Stimulated activated CD4-positive, alpha-beta T cell treated with anti-CD3 and anti-CD28 coated beads, Interleukin-12 subunit alpha, Interleukin-12 subunit beta, amount 100 ng/mL, for 48 hours (primary cell): ENCODE measurements at regions not wholly inside any gene's neighbourhood (a gene's known extent, or its start where the extent isn't known, plus 50 kb on each side); places are given as distances from the start of the nearest gene placed in this dataset.

ENCODE experiments used
- DNase-seq, 3 donors: peaks; one replicate each; pipeline ENCODE4 v3.0.0-alpha.2; 2020; ENCODE audit warnings: low read depth in 2 of 3, low spot score in 1 of 3

DNA sequence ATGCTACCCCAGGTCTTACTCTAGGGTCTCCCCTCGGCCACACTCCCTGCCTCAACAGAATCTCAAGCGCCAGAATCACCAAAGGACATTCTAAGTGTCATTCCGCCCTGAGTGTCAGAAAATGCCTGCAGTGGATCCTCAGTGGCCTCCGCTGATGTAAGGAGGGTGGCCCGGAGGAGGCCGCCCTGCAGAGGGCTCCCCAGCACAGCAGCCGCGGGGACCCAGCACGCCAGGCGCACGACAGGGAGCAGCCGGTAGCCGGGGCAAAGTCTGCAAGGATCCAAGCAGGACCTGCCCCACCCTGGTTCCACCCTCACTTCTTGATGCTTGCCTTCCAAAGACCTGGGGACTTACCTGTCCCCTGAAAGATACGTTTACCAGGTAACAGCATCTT, 54.2 kb upstream of the ID2 start:
- no peak for DNase-seq

- no peak for DNase-seq
These were observed 53.5 kb upstream of the ID2 start for GRCh38 chr2:8628179-8628865.

GRCh38 chr2:8628866-8629209, 53.0 kb upstream of the ID2 start:
- DNase-seq, result no peak

DNA sequence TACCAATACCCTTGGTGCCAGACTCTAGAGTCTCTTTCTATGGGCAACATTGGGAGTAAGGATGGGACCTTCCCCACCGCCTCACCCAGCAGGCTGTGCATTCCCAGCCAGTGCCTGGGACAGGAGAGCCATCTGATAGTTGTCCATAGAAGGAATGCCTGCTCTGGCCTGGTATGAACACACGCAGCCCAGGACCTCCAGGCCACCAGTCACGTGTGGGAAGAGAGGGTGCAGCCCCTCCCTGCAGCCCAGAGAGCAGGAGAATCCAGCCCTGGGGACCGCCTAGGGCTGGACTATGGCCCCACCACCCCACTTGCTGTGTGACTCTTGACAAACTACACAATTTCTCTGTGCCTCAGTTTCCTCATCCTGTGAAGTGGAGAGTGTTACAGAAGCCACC, 52.5 kb upstream of the ID2 start:
- DNase-seq, result no peak

DNA sequence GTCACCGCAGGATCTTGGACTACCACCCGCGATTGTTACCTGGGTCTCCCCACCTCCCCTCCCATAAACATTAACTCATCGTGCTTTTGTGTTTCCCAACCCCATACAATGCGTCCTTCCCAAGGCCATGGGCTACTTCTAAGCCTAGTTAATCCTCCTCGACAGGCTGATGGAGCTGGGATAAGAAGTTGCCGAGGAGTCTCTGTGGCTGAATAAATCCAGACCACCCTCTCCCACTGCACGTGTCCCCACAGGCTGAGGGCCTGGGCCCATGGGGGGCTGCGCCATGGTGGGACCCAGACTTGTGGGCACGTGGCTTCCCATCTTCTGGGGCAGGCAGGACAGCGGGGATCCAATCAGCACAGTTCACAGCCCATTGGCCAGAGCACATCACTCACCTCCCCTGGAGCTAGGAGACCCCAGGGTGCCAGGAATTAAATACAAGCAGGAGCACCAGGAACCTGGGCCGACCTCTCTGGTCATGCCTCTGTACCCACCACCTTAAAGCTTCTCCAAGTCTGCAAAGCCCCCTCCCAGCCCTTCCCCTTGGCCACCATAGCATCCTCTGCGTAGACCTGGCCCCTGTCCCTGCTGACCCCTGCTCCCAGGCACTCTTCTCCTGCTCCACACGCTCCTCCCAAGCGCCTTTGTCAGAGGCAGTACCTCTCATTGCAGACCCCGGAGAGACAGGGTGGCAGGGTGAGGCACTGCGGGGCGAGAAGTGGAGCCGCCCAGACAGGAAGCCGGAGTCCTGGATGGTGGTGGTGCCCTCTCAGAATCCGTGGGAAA, 51.0 kb upstream of the ID2 start:
- no peak for DNase-seq

DNA sequence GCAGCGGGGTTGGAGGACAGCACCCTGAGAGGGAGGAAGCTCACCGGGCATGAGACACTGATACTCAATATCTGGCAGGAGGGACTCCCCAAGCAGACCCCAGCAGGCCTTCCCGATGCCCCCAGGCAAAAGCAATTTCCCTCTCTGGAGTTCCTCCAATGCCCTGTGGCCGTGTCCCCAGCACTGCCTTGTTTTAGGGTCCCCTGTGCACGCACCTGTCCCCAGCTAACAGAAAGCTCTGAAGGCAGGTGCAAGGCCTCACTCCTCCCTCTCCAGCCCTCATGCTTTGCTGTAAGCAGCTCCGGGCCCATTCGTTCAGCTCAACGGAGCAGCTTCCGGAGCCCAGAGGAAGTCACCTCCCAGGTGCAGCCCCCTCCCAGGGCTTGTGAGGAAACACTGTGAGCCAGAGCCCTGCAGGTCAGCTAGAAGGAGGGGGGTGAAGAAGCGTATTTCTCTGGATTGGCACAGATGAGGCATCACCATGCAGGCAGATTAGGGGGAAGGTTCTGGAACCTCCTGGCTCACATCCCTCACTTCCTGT, 50.3 kb upstream of the ID2 start:
- no peak for DNase-seq
